Erythroblast (primary cell): ENCODE measurements at regions not wholly inside any gene's neighbourhood (a gene's known extent, or its start where the extent isn't known, plus 50 kb on each side); places are given as distances from the start of the nearest gene placed in this dataset.

Source experiments
- GATA1 ChIP-seq: IDR thresholded peaks from 2 replicates; pipeline ENCODE4 v1.6.1; 2011; ENCODE audit warnings: low read depth, mild to moderate bottlenecking, control low read depth, low read length, moderate library complexity
- POLR2A ChIP-seq: IDR thresholded peaks from 2 replicates; pipeline ENCODE4 v1.6.1; 2011; ENCODE audit warnings: mild to moderate bottlenecking, low read length

GRCh38 chr11:98793276-98793675, 227.5 kb upstream of the CNTN5 start:
- TF ChIP-seq POLR2A (no peak), GATA1 (no peak)
